RWPE2 (cell line): ENCODE measurements at regions not wholly inside any gene's neighbourhood (a gene's known extent, or its start where the extent isn't known, plus 50 kb on each side); places are given as distances from the start of the nearest gene placed in this dataset.

Experiments used
- ATAC-seq: fragments of 200-7000 bp; cut with Tn5 transposase; 3 replicates; pipeline ENCODE4 v1.9.1; 2021; ENCODE audit warnings: low read depth
- DNase-seq: peaks from one replicate; pipeline ENCODE4 v3.0.0-alpha.2; 2020; ENCODE audit warnings: low spot score
- H3K27ac ChIP-seq: fragments of 450-650 bp; 2 replicates; pipeline ENCODE4 v1.5.1; 2017; ENCODE audit warnings: mild to moderate bottlenecking; ENCODE audit not compliant: poor library complexity, severe bottlenecking
- H3K27me3 ChIP-seq: fragments of 250-450 bp; sonication (Bioruptor Pico); 2 replicates; pipeline ENCODE4 v1.5.1; 2021; ENCODE audit warnings: mild to moderate bottlenecking, moderate library complexity; ENCODE audit not compliant: insufficient read depth, poor library complexity, severe bottlenecking
- H3K36me3 ChIP-seq: fragments of 250-450 bp; sonication (Bioruptor Pico); 2 replicates; pipeline ENCODE4 v1.5.1; 2020; ENCODE audit warnings: low read depth, mild to moderate bottlenecking, moderate library complexity
- H3K4me1 ChIP-seq: fragments of 250-450 bp; sonication (Bioruptor Pico); 2 replicates; pipeline ENCODE4 v1.5.1; 2021; ENCODE audit warnings: mild to moderate bottlenecking, moderate library complexity; ENCODE audit not compliant: insufficient read depth, poor library complexity, severe bottlenecking
- H3K4me3 ChIP-seq: fragments of 250-450 bp; sonication (Bioruptor Pico); 2 replicates; pipeline ENCODE4 v1.5.1; 2021; ENCODE audit warnings: mild to moderate bottlenecking, moderate library complexity; ENCODE audit not compliant: severe bottlenecking
- H3K9me3 ChIP-seq: fragments of 250-450 bp; sonication (Bioruptor Pico); 2 replicates; pipeline ENCODE4 v1.5.1; 2021; ENCODE audit warnings: mild to moderate bottlenecking, moderate library complexity; ENCODE audit not compliant: severe bottlenecking
- TF ChIP-seq, protein P1 (sequence below): fragments of 450-650 bp; IDR thresholded peaks from one replicate; pipeline ENCODE4 v1.5.1; 2017; ENCODE audit warnings: mild to moderate bottlenecking, moderate library complexity; ENCODE audit not compliant: poor library complexity, severe bottlenecking

DNA sequence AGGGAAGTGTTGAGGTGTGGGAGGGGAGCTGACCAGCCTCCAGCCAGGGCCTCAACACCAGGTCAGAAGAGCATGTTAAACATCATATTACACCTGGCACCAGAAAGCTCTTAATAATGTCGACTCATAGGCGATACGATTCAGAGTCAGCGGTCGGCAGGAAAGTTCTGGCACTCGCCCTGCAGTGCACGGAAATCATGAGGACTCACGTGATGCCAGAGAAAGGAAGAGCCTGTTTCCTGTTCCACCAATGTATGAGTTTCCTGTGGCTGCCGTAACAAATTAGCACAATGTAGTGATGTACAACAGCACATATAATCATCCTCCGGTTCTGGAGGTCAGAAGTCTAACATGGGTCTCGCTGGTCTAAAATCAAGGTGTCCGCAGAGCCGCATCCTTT lies 198.8 kb downstream of the BARX2 start:
- no peaks in the 10 kb centered on the region for H3K36me3 ChIP-seq
- ATAC-seq: no peak
- H3K4me3 ChIP-seq: no peak overlapping the region
- H3K27me3 ChIP-seq: no peaks in the 10 kb centered on the region
- no peaks in the 10 kb centered on the region for H3K9me3 ChIP-seq
- TF ChIP-seq, protein P1, sequence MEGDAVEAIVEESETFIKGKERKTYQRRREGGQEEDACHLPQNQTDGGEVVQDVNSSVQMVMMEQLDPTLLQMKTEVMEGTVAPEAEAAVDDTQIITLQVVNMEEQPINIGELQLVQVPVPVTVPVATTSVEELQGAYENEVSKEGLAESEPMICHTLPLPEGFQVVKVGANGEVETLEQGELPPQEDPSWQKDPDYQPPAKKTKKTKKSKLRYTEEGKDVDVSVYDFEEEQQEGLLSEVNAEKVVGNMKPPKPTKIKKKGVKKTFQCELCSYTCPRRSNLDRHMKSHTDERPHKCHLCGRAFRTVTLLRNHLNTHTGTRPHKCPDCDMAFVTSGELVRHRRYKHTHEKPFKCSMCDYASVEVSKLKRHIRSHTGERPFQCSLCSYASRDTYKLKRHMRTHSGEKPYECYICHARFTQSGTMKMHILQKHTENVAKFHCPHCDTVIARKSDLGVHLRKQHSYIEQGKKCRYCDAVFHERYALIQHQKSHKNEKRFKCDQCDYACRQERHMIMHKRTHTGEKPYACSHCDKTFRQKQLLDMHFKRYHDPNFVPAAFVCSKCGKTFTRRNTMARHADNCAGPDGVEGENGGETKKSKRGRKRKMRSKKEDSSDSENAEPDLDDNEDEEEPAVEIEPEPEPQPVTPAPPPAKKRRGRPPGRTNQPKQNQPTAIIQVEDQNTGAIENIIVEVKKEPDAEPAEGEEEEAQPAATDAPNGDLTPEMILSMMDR: no peak
- H3K4me1 ChIP-seq: no peaks in the 10 kb centered on the region
- DNase-seq: no peak
- no peak overlapping the region for H3K27ac ChIP-seq

DNA sequence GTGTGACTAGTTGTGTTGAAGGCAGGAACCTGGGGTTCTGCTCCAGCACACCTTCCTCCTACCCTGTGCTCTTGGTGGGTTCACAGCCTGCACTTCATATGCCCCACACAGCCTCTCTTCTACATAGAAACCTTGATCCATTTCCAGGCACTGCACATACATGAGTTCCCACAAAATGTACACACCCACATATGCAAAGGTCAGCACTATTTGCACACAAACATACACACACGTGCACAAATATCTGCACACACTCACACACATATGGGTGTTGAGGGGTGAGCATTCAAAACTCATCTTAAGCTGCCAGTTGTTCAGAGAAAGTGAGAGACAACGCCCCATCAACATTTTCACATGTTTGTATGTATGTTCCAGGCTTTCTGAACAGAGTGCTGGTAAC lies 201.0 kb downstream of the BARX2 start:
- ATAC-seq: no peak
- no peaks in the 10 kb centered on the region for H3K27me3 ChIP-seq
- TF ChIP-seq, protein P1: no peak
- no peaks in the 10 kb centered on the region for H3K4me1 ChIP-seq
- no peak for DNase-seq
- H3K27ac ChIP-seq: no peak overlapping the region
- no peaks in the 10 kb centered on the region for H3K9me3 ChIP-seq
- H3K4me3 ChIP-seq: no peak overlapping the region
- no peaks in the 10 kb centered on the region for H3K36me3 ChIP-seq

DNA sequence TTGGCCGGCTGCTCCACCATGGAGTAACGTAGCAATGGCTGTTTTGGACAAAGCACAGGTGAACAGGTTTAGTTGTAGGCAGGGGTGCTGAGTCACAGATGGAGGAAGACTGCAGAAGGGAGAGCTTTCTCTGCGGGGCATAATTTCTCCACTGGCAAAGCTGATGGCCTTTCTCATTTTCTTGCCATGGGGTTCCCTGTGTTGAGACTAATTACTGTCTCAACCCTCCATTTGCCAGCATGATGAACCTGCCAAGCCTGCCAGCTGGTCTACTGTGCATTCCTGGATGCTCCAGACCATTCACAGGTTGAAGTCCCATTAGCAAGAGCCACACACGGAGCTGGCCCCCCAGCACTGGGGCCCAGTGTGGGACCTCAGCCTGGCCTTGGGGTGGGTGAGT lies 202.4 kb downstream of the BARX2 start:
- no peak overlapping the region for H3K4me3 ChIP-seq
- H3K27me3 ChIP-seq: no peaks in the 10 kb centered on the region
- DNase-seq (no peak), ATAC-seq (no peak)
- H3K9me3 ChIP-seq: no peaks in the 10 kb centered on the region
- H3K4me1 ChIP-seq: no peaks in the 10 kb centered on the region
- TF ChIP-seq, protein P1: no peak
- no peaks in the 10 kb centered on the region for H3K36me3 ChIP-seq
- H3K27ac ChIP-seq: no peak overlapping the region

DNA sequence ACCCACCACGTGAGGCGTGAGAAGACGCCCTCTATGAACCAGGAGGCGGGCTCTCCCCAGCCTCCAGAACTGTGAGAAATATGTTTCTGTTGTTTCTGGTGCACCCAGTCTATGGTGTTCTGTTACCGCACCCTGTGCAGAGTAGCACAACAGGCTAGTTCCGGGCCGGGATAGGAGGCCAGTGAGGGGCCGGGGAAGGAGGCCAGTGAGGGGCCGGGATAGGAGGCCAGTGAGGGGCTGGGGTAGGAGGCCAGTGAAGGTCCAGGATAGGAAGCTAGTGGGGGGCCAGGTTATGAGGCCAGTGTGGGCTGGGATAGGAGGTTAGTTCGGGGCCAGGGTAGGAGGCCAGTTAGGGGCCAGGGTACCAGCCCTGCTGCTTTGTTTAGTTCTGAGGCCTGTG lies 204.6 kb downstream of the BARX2 start:
- Histone ChIP-seq H3K4me1 (no peaks in the 10 kb centered on the region), H3K4me3 (no peak overlapping the region), H3K27ac (no peak overlapping the region), H3K36me3 (no peaks in the 10 kb centered on the region), H3K27me3 (no peaks in the 10 kb centered on the region), H3K9me3 (no peaks in the 10 kb centered on the region)
- ATAC-seq (no peak), DNase-seq (no peak)
- TF ChIP-seq, protein P1: no peak

DNA sequence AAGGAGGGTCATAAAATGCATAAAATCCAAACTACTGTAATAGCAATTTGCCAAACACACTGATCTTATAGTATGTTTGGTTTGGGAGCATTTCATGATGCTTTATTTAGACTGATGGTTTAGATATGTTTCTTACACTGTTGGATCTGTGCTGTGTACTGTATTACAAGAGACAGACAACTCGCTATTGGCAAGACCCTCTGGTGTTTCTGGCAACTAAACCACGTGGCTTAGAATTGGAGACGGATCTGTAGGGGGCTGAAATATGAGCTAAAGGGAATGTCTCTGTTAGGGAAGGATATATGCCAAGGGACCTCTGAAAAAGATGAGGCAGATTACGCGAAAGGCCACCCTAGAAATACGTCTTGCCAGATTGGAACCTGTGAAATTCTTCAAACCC lies 208.7 kb downstream of the BARX2 start:
- Histone ChIP-seq H3K9me3 (no peaks in the 10 kb centered on the region), H3K4me3 (no peak overlapping the region), H3K36me3 (no peaks in the 10 kb centered on the region), H3K27me3 (no peaks in the 10 kb centered on the region), H3K4me1 (no peaks in the 10 kb centered on the region), H3K27ac (no peak overlapping the region)
- ATAC-seq (no peak), DNase-seq (no peak)
- TF ChIP-seq, protein P1: no peak
